OCI-LY7 (cell line): ENCODE measurements at regions not wholly inside any gene's neighbourhood (a gene's known extent, or its start where the extent isn't known, plus 50 kb on each side); places are given as distances from the start of the nearest gene placed in this dataset.

Source experiments
- BruUV-seq: library from RNA; stranded (reverse); fragments of 400-500 nt; replicated peaks from 2 replicates; lab custom pipeline; 2021; lab: Mats Ljungman, UMichigan
- CTCF ChIA-PET: fragments of 300-600 bp; sonication (Branson Sonifier 250); formaldehyde crosslinking; loops from one replicate; lab custom pipeline; 2022; ENCODE audit warnings: antibody characterized with exemption; ENCODE audit not compliant: unreplicated experiment; lab: Charles Lee
- POLR2A ChIA-PET: fragments of 300-600 bp; sonication (Branson Sonifier 250); formaldehyde crosslinking; loops from one replicate; lab custom pipeline; 2022; ENCODE audit warnings: antibody characterized with exemption; lab: Charles Lee
- DNase-seq: peaks from one replicate; pipeline ENCODE4 v3.0.0-alpha.2; 2015; ENCODE audit warnings: low spot score
- H2AFZ ChIP-seq: fragments of 200-600 bp; sonication (generic), shearing (Covaris generic); 2 replicates; pipeline ENCODE4 v1.6.1; 2014; ENCODE audit warnings: mild to moderate bottlenecking, antibody characterized with exemption, low read length, moderate library complexity
- H3K27ac ChIP-seq: fragments of 200-600 bp; sonication (generic); 2 replicates; pipeline ENCODE4 v1.5.1; 2014; ENCODE audit warnings: mixed run types, low read depth, mild to moderate bottlenecking, moderate library complexity, low read length, inconsistent platforms; ENCODE audit not compliant: poor library complexity, severe bottlenecking
- H3K36me3 ChIP-seq: fragments of 200-600 bp; sonication (generic); 2 replicates; pipeline ENCODE4 v1.6.1; 2014; ENCODE audit warnings: mild to moderate bottlenecking, antibody characterized with exemption, low read length, moderate library complexity, mixed read lengths; ENCODE audit not compliant: insufficient read depth
- H3K4me1 ChIP-seq: fragments of 200-600 bp; sonication (generic); 2 replicates; pipeline ENCODE4 v1.5.1; 2014; ENCODE audit warnings: mild to moderate bottlenecking, low read length; ENCODE audit not compliant: insufficient read depth, poor library complexity, severe bottlenecking
- H3K4me2 ChIP-seq: fragments of 200-600 bp; sonication (generic); 2 replicates; pipeline ENCODE4 v1.6.1; 2014; ENCODE audit warnings: mild to moderate bottlenecking, low read length
- H3K4me3 ChIP-seq: fragments of 200-600 bp; sonication (generic); 2 replicates; pipeline ENCODE4 v1.5.1; 2014; ENCODE audit warnings: mild to moderate bottlenecking, low read depth, low read length; ENCODE audit not compliant: poor library complexity, severe bottlenecking
- H3K79me2 ChIP-seq: fragments of 200-600 bp; sonication (generic); 2 replicates; pipeline ENCODE4 v1.6.1; 2016; ENCODE audit warnings: low read depth, mild to moderate bottlenecking, low read length, moderate library complexity, mixed read lengths; ENCODE audit not compliant: insufficient read depth
- H3K9me2 ChIP-seq: fragments of 200-600 bp; sonication (generic); 2 replicates; pipeline ENCODE4 v1.6.1; 2016; ENCODE audit warnings: mild to moderate bottlenecking, low read length, mixed read lengths; ENCODE audit not compliant: insufficient read depth
- H3K9me3 ChIP-seq: fragments of 200-600 bp; sonication (generic); 2 replicates; pipeline ENCODE4 v1.6.1; 2014; ENCODE audit warnings: mild to moderate bottlenecking, mixed run types, low read length, mixed read lengths
- H4K20me1 ChIP-seq: fragments of 200-600 bp; sonication (generic); 2 replicates; pipeline ENCODE4 v1.6.1; 2014; ENCODE audit warnings: mild to moderate bottlenecking, antibody characterized with exemption, low read length, moderate library complexity, mixed read lengths; ENCODE audit not compliant: insufficient read depth
- CTCF ChIP-seq: fragments of 200-600 bp; sonication (generic); conservative IDR thresholded peaks from 2 replicates; pipeline ENCODE4 v1.5.1; 2014; ENCODE audit warnings: mild to moderate bottlenecking, antibody characterized with exemption, low read length, moderate library complexity, mixed read lengths
- EZH2phosphoT487 ChIP-seq: fragments of 200-600 bp; sonication (generic); IDR thresholded peaks from 2 replicates; pipeline ENCODE4 v1.6.1; 2018; ENCODE audit warnings: low read depth, borderline replicate concordance, mild to moderate bottlenecking, mixed run types, antibody characterized with exemption, low read length, moderate library complexity, mixed read lengths
- intact Hi-C: fragments of 100-400 bp; cut with micrococcal nuclease; formaldehyde crosslinking; loops from one replicate; pipeline ENCODE4 v1.10.0; 2022; ENCODE audit not compliant: unreplicated experiment

- Histone ChIP-seq H3K4me2 (no peak overlapping the region), H3K9me3 (no peaks in the 10 kb centered on the region), H4K20me1 (no peaks in the 10 kb centered on the region), H3K27ac (no peak overlapping the region), H3K4me1 (no peaks in the 10 kb centered on the region), H3K79me2 (no peaks in the 10 kb centered on the region), H3K36me3 (no peaks in the 10 kb centered on the region), H3K4me3 (no peak overlapping the region), H2AFZ (no peak overlapping the region), H3K9me2 (no peaks in the 10 kb centered on the region)
- BruUV-seq = no TSS peak
- CTCF ChIA-PET = no interaction called here
- intact Hi-C loops = no loop called here
- DNase-seq = no peak
- TF ChIP-seq CTCF = no peak
- TF ChIP-seq EZH2phosphoT487 = no peak
- POLR2A ChIA-PET = no interaction called here
These were observed 55.4 kb upstream of the GATA5 start for GRCh38 chr20:62531046-62531838.

GRCh38 chr20:62532921-62533320 lies 57.1 kb upstream of the GATA5 start:
- DNase-seq = no peak
- Histone ChIP-seq H3K9me2 (no peaks in the 10 kb centered on the region), H3K36me3 (no peaks in the 10 kb centered on the region), H3K9me3 (no peaks in the 10 kb centered on the region), H2AFZ (no peak overlapping the region), H4K20me1 (no peaks in the 10 kb centered on the region), H3K27ac (no peak overlapping the region), H3K79me2 (no peaks in the 10 kb centered on the region), H3K4me3 (no peak overlapping the region), H3K4me1 (no peaks in the 10 kb centered on the region), H3K4me2 (no peak overlapping the region)
- ChIA-PET CTCF (no interaction called here), POLR2A (no interaction called here)
- TF ChIP-seq EZH2phosphoT487 (no peak), CTCF (no peak)
- intact Hi-C loops = no loop called here
- BruUV-seq = no TSS peak
